OCI-LY1 (cell line): ENCODE measurements at regions not wholly inside any gene's neighbourhood (a gene's known extent, or its start where the extent isn't known, plus 50 kb on each side); places are given as distances from the start of the nearest gene placed in this dataset.
"Not testable (repeated sequence)": the region's sequence is repeated elsewhere in the genome, so short reads cannot be mapped to it uniquely, and the experiment has no call there.

Source experiments
- EZH2 ChIP-seq: fragments of 200-600 bp; sonication (generic), shearing (Covaris generic); IDR thresholded peaks from 2 replicates; pipeline ENCODE4 v1.8.0; 2017; ENCODE audit warnings: borderline replicate concordance, mixed run types, mild to moderate bottlenecking, antibody characterized with exemption, low read length, moderate library complexity, mixed read lengths
- TF ChIP-seq, protein P1 (sequence below): fragments of 200-600 bp; sonication (generic), shearing (Covaris generic); IDR thresholded peaks from 2 replicates; pipeline ENCODE4 v1.5.1; 2017; ENCODE audit warnings: mild to moderate bottlenecking, antibody characterized with exemption, low read length, moderate library complexity, mixed read lengths

DNA sequence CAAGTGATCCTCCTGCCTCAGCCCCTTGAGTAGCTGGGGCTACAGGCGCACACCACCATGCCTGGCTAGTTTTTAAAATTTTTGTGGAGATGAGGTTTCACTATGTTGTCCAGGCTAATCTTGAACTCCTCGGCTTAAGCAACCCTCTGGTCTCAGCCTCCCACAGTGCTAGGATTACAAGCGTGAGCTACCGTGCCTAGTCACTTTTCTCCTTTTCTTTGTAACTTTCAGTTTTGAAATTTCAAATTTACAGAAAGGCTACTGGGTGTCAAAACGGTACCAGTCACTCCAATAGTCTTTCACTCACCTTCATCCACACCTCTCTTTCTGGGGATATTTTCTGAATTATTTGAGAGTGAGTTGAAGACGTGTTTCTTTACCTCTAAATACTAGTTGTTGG lies 86.9 kb downstream of the NSUN5 start:
- TF ChIP-seq, protein P1, sequence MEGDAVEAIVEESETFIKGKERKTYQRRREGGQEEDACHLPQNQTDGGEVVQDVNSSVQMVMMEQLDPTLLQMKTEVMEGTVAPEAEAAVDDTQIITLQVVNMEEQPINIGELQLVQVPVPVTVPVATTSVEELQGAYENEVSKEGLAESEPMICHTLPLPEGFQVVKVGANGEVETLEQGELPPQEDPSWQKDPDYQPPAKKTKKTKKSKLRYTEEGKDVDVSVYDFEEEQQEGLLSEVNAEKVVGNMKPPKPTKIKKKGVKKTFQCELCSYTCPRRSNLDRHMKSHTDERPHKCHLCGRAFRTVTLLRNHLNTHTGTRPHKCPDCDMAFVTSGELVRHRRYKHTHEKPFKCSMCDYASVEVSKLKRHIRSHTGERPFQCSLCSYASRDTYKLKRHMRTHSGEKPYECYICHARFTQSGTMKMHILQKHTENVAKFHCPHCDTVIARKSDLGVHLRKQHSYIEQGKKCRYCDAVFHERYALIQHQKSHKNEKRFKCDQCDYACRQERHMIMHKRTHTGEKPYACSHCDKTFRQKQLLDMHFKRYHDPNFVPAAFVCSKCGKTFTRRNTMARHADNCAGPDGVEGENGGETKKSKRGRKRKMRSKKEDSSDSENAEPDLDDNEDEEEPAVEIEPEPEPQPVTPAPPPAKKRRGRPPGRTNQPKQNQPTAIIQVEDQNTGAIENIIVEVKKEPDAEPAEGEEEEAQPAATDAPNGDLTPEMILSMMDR: not testable (repeated sequence)
- not testable (repeated sequence) for TF ChIP-seq EZH2
